ENCODE measurements at regions not wholly inside any gene's neighbourhood (a gene's known extent, or its start where the extent isn't known, plus 50 kb on each side); places are given as distances from the start of the nearest gene placed in this dataset.

GRCh38 chr18:41436772-41437171, 518.3 kb upstream of the PIK3C3 start:
- no peak overlapping the region for H2BK15ac ChIP-seq (ENCODE audit: low read length)
- no peak overlapping the region for H3K4me2 ChIP-seq (ENCODE audit: insufficient read depth, low read length, poor library complexity, severe bottlenecking)
- no peak overlapping the region for H3K9ac ChIP-seq (ENCODE audit: low read depth, low read length, poor library complexity)
- H3K18ac ChIP-seq (ENCODE audit: low read length), result no peak overlapping the region
- no peak overlapping the region for H2AK5ac ChIP-seq (ENCODE audit: low read depth, low read length)
- no peaks in the 10 kb centered on the region for H3K9me3 ChIP-seq (replicated peaks in 1 of 2; ENCODE audit: control insufficient read depth in 2 of 2, insufficient read depth in 1 of 2, low read depth in 1 of 2, low read length in 2 of 2)
- no peak overlapping the region for H2BK5ac ChIP-seq (ENCODE audit: low read length)
- H4K91ac ChIP-seq (ENCODE audit: low read depth, low read length, poor library complexity), result no peak overlapping the region
- no peak overlapping the region for H3K23ac ChIP-seq (ENCODE audit: low read depth, low read length, poor library complexity)
- no peak overlapping the region for H3K4ac ChIP-seq (ENCODE audit: low read length)
- no peak overlapping the region for H3K14ac ChIP-seq (ENCODE audit: low read length)
- no peaks in the 10 kb centered on the region for H3K36me3 ChIP-seq (replicated peaks in 1 of 2; ENCODE audit: control insufficient read depth in 2 of 2, insufficient read depth in 2 of 2, low read length in 2 of 2)
- H4K8ac ChIP-seq (ENCODE audit: low read depth, low read length), result no peak overlapping the region
- no peaks in the 10 kb centered on the region for H3K4me1 ChIP-seq (ENCODE audit: control insufficient read depth in 2 of 2, insufficient read depth in 1 of 2, low read depth in 1 of 2, low read length in 2 of 2)
- no peak overlapping the region for H2BK120ac ChIP-seq (ENCODE audit: low read depth, low read length)
- H2BK12ac ChIP-seq (ENCODE audit: low read length), result no peak overlapping the region
- no peaks in the 10 kb centered on the region for H3K79me1 ChIP-seq (ENCODE audit: low read depth, low read length)
- H3K27me3 ChIP-seq (ENCODE audit: control insufficient read depth in 3 of 3, insufficient read depth in 3 of 3, low read depth in 1 of 3, low read length in 3 of 3), result peaks cover 0 to 2% (median 0%) of the 10 kb centered on the region in 3 experiments
- H3K27ac ChIP-seq (replicated peaks; ENCODE audit: low read length), result no peak overlapping the region
- no CpG with 5 or more reads among the region's 1 CpG for WGBS, 2 donors (ENCODE audit: extremely low coverage in 2 of 2, insufficient read length in 2 of 2, insufficient replicate concordance in 1 of 2)
- DNase-seq (ENCODE audit: low spot score), result no peak
- no peak overlapping the region for H2AFZ ChIP-seq (ENCODE audit: low read length)
- no peak overlapping the region for H3K4me3 ChIP-seq (ENCODE audit: low read length in 2 of 2)

- Histone ChIP-seq H3K27me3 (ENCODE audit: control insufficient read depth in 3 of 3, insufficient read depth in 3 of 3, low read depth in 1 of 3, low read length in 3 of 3) (no peaks in the 10 kb centered on the region), H3K9me3 (replicated peaks in 1 of 2; ENCODE audit: control insufficient read depth in 2 of 2, insufficient read depth in 1 of 2, low read depth in 1 of 2, low read length in 2 of 2) (no peaks in the 10 kb centered on the region), H3K18ac (ENCODE audit: low read length) (no peak overlapping the region), H2AK5ac (ENCODE audit: low read depth, low read length) (no peak overlapping the region), H3K23ac (ENCODE audit: low read depth, low read length, poor library complexity) (no peak overlapping the region), H3K4ac (ENCODE audit: low read length) (no peak overlapping the region), H3K4me1 (ENCODE audit: control insufficient read depth in 2 of 2, insufficient read depth in 1 of 2, low read depth in 1 of 2, low read length in 2 of 2) (no peaks in the 10 kb centered on the region), H4K91ac (ENCODE audit: low read depth, low read length, poor library complexity) (no peak overlapping the region), H3K4me2 (ENCODE audit: insufficient read depth, low read length, poor library complexity, severe bottlenecking) (no peak overlapping the region), H3K14ac (ENCODE audit: low read length) (no peak overlapping the region), H2BK5ac (ENCODE audit: low read length) (no peak overlapping the region), H3K27ac (replicated peaks; ENCODE audit: low read length) (no peak overlapping the region), H3K36me3 (replicated peaks in 1 of 2; ENCODE audit: control insufficient read depth in 2 of 2, insufficient read depth in 2 of 2, low read length in 2 of 2) (no peaks in the 10 kb centered on the region), H4K8ac (ENCODE audit: low read depth, low read length) (no peak overlapping the region), H3K9ac (ENCODE audit: low read depth, low read length, poor library complexity) (no peak overlapping the region), H2BK120ac (ENCODE audit: low read depth, low read length) (no peak overlapping the region), H2BK15ac (ENCODE audit: low read length) (no peak overlapping the region), H3K79me1 (ENCODE audit: low read depth, low read length) (no peaks in the 10 kb centered on the region), H2AFZ (ENCODE audit: low read length) (no peak overlapping the region), H2BK12ac (ENCODE audit: low read length) (no peak overlapping the region), H3K4me3 (ENCODE audit: low read length in 2 of 2) (no peak overlapping the region)
- no peak for DNase-seq (ENCODE audit: low spot score)
- WGBS, 2 donors (ENCODE audit: extremely low coverage in 2 of 2, insufficient read length in 2 of 2, insufficient replicate concordance in 1 of 2), result no CpG with 5 or more reads among the region's 3 CpGs
Measured at GRCh38 chr18:41418598-41418997, 536.4 kb upstream of the PIK3C3 start.

- H4K91ac ChIP-seq (ENCODE audit: low read depth, low read length, poor library complexity), result no peak overlapping the region
- no peak overlapping the region for H3K14ac ChIP-seq (ENCODE audit: low read length)
- H3K18ac ChIP-seq (ENCODE audit: low read length), result no peak overlapping the region
- no peak overlapping the region for H3K23ac ChIP-seq (ENCODE audit: low read depth, low read length, poor library complexity)
- no peak overlapping the region for H2AFZ ChIP-seq (ENCODE audit: low read length)
- no peaks in the 10 kb centered on the region for H3K36me3 ChIP-seq (replicated peaks in 1 of 2; ENCODE audit: control insufficient read depth in 2 of 2, insufficient read depth in 2 of 2, low read length in 2 of 2)
- H2BK12ac ChIP-seq (ENCODE audit: low read length), result no peak overlapping the region
- H2BK15ac ChIP-seq (ENCODE audit: low read length), result no peak overlapping the region
- no peak overlapping the region for H2AK5ac ChIP-seq (ENCODE audit: low read depth, low read length)
- no peaks in the 10 kb centered on the region for H3K79me1 ChIP-seq (ENCODE audit: low read depth, low read length)
- no peak overlapping the region for H3K4ac ChIP-seq (ENCODE audit: low read length)
- H2BK5ac ChIP-seq (ENCODE audit: low read length), result no peak overlapping the region
- no peak overlapping the region for H4K8ac ChIP-seq (ENCODE audit: low read depth, low read length)
- WGBS, 2 donors (ENCODE audit: extremely low coverage in 2 of 2, insufficient read length in 2 of 2, insufficient replicate concordance in 1 of 2), result no CpG with 5 or more reads among the region's 4 CpGs
- H3K9me3 ChIP-seq (replicated peaks in 1 of 2; ENCODE audit: control insufficient read depth in 2 of 2, insufficient read depth in 1 of 2, low read depth in 1 of 2, low read length in 2 of 2), result no peaks in the 10 kb centered on the region
- H3K4me3 ChIP-seq (ENCODE audit: low read length in 2 of 2), result no peak overlapping the region
- no peaks in the 10 kb centered on the region for H3K4me1 ChIP-seq (ENCODE audit: control insufficient read depth in 2 of 2, insufficient read depth in 1 of 2, low read depth in 1 of 2, low read length in 2 of 2)
- H3K27ac ChIP-seq (replicated peaks; ENCODE audit: low read length), result no peak overlapping the region
- no peak overlapping the region for H2BK120ac ChIP-seq (ENCODE audit: low read depth, low read length)
- no peaks in the 10 kb centered on the region for H3K27me3 ChIP-seq (ENCODE audit: control insufficient read depth in 3 of 3, insufficient read depth in 3 of 3, low read depth in 1 of 3, low read length in 3 of 3)
- DNase-seq (ENCODE audit: low spot score), result no peak
- no peak overlapping the region for H3K9ac ChIP-seq (ENCODE audit: low read depth, low read length, poor library complexity)
- H3K4me2 ChIP-seq (ENCODE audit: insufficient read depth, low read length, poor library complexity, severe bottlenecking), result no peak overlapping the region
Measured at GRCh38 chr18:41416044-41416443, 539.0 kb upstream of the PIK3C3 start.

GRCh38 chr18:41410006-41410405, 545.0 kb upstream of the PIK3C3 start:
- Histone ChIP-seq H2BK15ac (ENCODE audit: low read length) (no peak overlapping the region), H3K9ac (ENCODE audit: low read depth, low read length, poor library complexity) (no peak overlapping the region), H3K23ac (ENCODE audit: low read depth, low read length, poor library complexity) (no peak overlapping the region), H3K4me3 (ENCODE audit: low read length in 2 of 2) (no peak overlapping the region), H3K36me3 (replicated peaks in 1 of 2; ENCODE audit: control insufficient read depth in 2 of 2, insufficient read depth in 2 of 2, low read length in 2 of 2) (no peaks in the 10 kb centered on the region), H3K14ac (ENCODE audit: low read length) (no peak overlapping the region), H3K9me3 (replicated peaks in 1 of 2; ENCODE audit: control insufficient read depth in 2 of 2, insufficient read depth in 1 of 2, low read depth in 1 of 2, low read length in 2 of 2) (no peaks in the 10 kb centered on the region), H3K79me1 (ENCODE audit: low read depth, low read length) (no peaks in the 10 kb centered on the region), H2BK12ac (ENCODE audit: low read length) (no peak overlapping the region), H4K91ac (ENCODE audit: low read depth, low read length, poor library complexity) (no peak overlapping the region), H3K4me2 (ENCODE audit: insufficient read depth, low read length, poor library complexity, severe bottlenecking) (no peak overlapping the region), H4K8ac (ENCODE audit: low read depth, low read length) (no peak overlapping the region), H3K27me3 (ENCODE audit: control insufficient read depth in 3 of 3, insufficient read depth in 3 of 3, low read depth in 1 of 3, low read length in 3 of 3) (no peaks in the 10 kb centered on the region), H2AFZ (ENCODE audit: low read length) (no peak overlapping the region), H3K27ac (replicated peaks; ENCODE audit: low read length) (no peak overlapping the region), H3K4me1 (ENCODE audit: control insufficient read depth in 2 of 2, insufficient read depth in 1 of 2, low read depth in 1 of 2, low read length in 2 of 2) (peaks cover 0 to 3% of the 10 kb centered on the region in 2 donors), H3K18ac (ENCODE audit: low read length) (no peak overlapping the region), H2AK5ac (ENCODE audit: low read depth, low read length) (no peak overlapping the region), H3K4ac (ENCODE audit: low read length) (no peak overlapping the region), H2BK5ac (ENCODE audit: low read length) (no peak overlapping the region), H2BK120ac (ENCODE audit: low read depth, low read length) (no peak overlapping the region)
- no peak for DNase-seq (ENCODE audit: low spot score)

All from neuronal stem cell (in vitro differentiated cells).